Gastrocnemius medialis (tissue), 4 donors: ENCODE measurements at regions not wholly inside any gene's neighbourhood (a gene's known extent, or its start where the extent isn't known, plus 50 kb on each side); places are given as distances from the start of the nearest gene placed in this dataset.

Experiments used
- ATAC-seq, 2 donors: fragments of 150-250 bp; one replicate each; pipeline ENCODE4 v1.9.1; 2016
- DNase-seq, 2 donors: peaks; one replicate each; pipeline ENCODE4 v3.0.0-alpha.2; 2019
- H3K27ac ChIP-seq, 4 donors: fragments of 200-600 bp; sonication (generic); 1 replicate in 1 of 4; 2 replicates in 3 of 4; pipeline ENCODE4 v1.5.1; 2016 to 2018; ENCODE audit warnings: mild to moderate bottlenecking in 2 of 4, moderate library complexity in 1 of 4
- H3K27me3 ChIP-seq, 3 donors: fragments of 200-600 bp; sonication (generic) in 2 of 3; 1 replicate in 1 of 3; 2 replicates in 2 of 3; pipeline versions ENCODE4 v1.5.1 to v1.6.0; 2016 to 2019; ENCODE audit warnings: mild to moderate bottlenecking in 1 of 3, moderate library complexity in 1 of 3
- H3K36me3 ChIP-seq, 2 donors: fragments of 200-600 bp; sonication (generic) in 1 of 2; one replicate each; pipeline ENCODE4 v1.5.1; 2017 to 2018
- H3K4me1 ChIP-seq, 2 donors: fragments of 200-600 bp; sonication (generic) in 1 of 2; one replicate each; pipeline ENCODE4 v1.5.1; 2016 to 2017; ENCODE audit warnings: mild to moderate bottlenecking in 2 of 2
- H3K4me3 ChIP-seq, 4 donors: fragments of 200-600 bp; sonication (generic) in 3 of 4; 1 replicate in 1 of 4; 2 replicates in 3 of 4; pipeline ENCODE4 v1.5.1; 2016 to 2019; ENCODE audit warnings: mild to moderate bottlenecking in 2 of 4
- H3K9me3 ChIP-seq, 3 donors: fragments of 200-600 bp; sonication (generic) in 2 of 3; 1 replicate in 1 of 3; 2 replicates in 2 of 3; pipeline ENCODE4 v1.5.1; 2016 to 2019
- CTCF ChIP-seq, 5 experiments: fragments of 450-650 bp in 3 of 5; fragments of 200-600 bp in 2 of 5; sonication (generic) in 2 of 5; IDR thresholded peaks in 4 of 5; conservative IDR thresholded peaks in 1 of 5; 1 replicate in 4 of 5; 2 replicates in 1 of 5; pipeline ENCODE4 v1.5.1; 2016 to 2019; ENCODE audit warnings: antibody characterized with exemption in 5 of 5, mild to moderate bottlenecking in 3 of 5, moderate library complexity in 3 of 5
- POLR2A ChIP-seq, 2 donors: fragments of 450-650 bp; IDR thresholded peaks; one replicate each; pipeline ENCODE4 v1.6.1; 2017; ENCODE audit warnings: antibody characterized with exemption in 2 of 2, mild to moderate bottlenecking in 2 of 2, moderate library complexity in 2 of 2
- in situ Hi-C, 4 donors: fragments of 200-750 bp; cut with MboI; loops; one replicate each; pipeline versions ENCODE4 v1.15.0 to v1.8.0; 2017; ENCODE audit warnings: low sequenced_read_pairs in 4 of 4
- intact Hi-C: fragments of 100-400 bp; cut with DNase I; formaldehyde crosslinking; loops from one replicate; pipeline ENCODE4 v1.15.1; 2023; ENCODE audit warnings: low total_unique reads

- in situ Hi-C loops (no loop called here), intact Hi-C loops (no loop called here)
- Histone ChIP-seq H3K27me3 (no peaks in the 10 kb centered on the region), H3K9me3 (peaks cover 0 to 8% (median 0%) of the 10 kb centered on the region in 3 donors), H3K36me3 (no peaks in the 10 kb centered on the region), H3K4me3 (no peak overlapping the region), H3K4me1 (no peaks in the 10 kb centered on the region), H3K27ac (no peak overlapping the region)
- DNase-seq = no peak
- TF ChIP-seq CTCF (IDR thresholded peaks at IDR 0.05 in 4 of 5, conservative IDR thresholded peaks at IDR 0.05 in 1 of 5) (no peak), POLR2A (IDR thresholded peaks at IDR 0.05) (no peak)
- no peak for ATAC-seq
These were observed 102.4 kb downstream of the ARRDC4 start for GRCh38 chr15:98062869-98063268.

- intact Hi-C loops (no loop called here), in situ Hi-C loops (no loop called here)
- DNase-seq (no peak), ATAC-seq (no peak)
- Histone ChIP-seq H3K27ac (no peak overlapping the region), H3K9me3 (peaks cover 0 to 3% (median 0%) of the 10 kb centered on the region in 3 donors), H3K4me1 (no peaks in the 10 kb centered on the region), H3K36me3 (no peaks in the 10 kb centered on the region), H3K4me3 (no peak overlapping the region), H3K27me3 (no peaks in the 10 kb centered on the region)
- TF ChIP-seq CTCF (IDR thresholded peaks at IDR 0.05 in 4 of 5, conservative IDR thresholded peaks at IDR 0.05 in 1 of 5) = no peak
- TF ChIP-seq POLR2A (IDR thresholded peaks at IDR 0.05) = no peak
These were observed 102.8 kb downstream of the ARRDC4 start for GRCh38 chr15:98063315-98063714.

DNA sequence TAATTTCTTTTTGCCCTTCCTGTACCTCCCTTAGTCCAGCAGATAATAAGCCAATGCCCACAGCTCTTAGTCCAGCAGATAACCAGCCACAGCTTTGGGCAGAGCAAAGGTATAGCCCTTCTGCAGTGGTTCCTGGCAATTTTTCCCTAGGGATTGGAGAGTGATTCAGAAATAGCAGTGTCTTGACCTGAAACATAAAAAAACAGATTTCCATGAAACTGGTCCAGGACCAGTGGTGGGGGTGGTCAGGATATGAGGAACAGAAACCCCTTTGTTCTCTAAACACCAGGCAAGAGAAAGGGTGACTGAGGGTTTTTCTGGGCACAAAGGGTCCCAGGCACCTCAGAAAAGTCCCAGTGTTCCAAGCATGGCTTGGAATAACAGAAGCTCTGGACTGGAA is 103.4 kb downstream of the ARRDC4 start:
- DNase-seq (no peak), ATAC-seq (no peak)
- TF ChIP-seq POLR2A (IDR thresholded peaks at IDR 0.05) (no peak), CTCF (IDR thresholded peaks at IDR 0.05 in 4 of 5, conservative IDR thresholded peaks at IDR 0.05 in 1 of 5) (no peak)
- no peaks in the 10 kb centered on the region for H3K4me1 ChIP-seq
- intact Hi-C loops (no loop called here), in situ Hi-C loops (no loop called here)
- H3K27me3 ChIP-seq = no peaks in the 10 kb centered on the region
- H3K4me3 ChIP-seq = no peak overlapping the region
- H3K9me3 ChIP-seq = no peaks in the 10 kb centered on the region
- H3K27ac ChIP-seq = no peak overlapping the region
- H3K36me3 ChIP-seq = no peaks in the 10 kb centered on the region

- in situ Hi-C loops = no loop called here
- Histone ChIP-seq H3K27me3 (no peaks in the 10 kb centered on the region), H3K9me3 (no peaks in the 10 kb centered on the region), H3K36me3 (no peaks in the 10 kb centered on the region), H3K4me3 (no peak overlapping the region), H3K4me1 (no peaks in the 10 kb centered on the region), H3K27ac (no peak overlapping the region)
- intact Hi-C loops = no loop called here
- no peak for TF ChIP-seq POLR2A (IDR thresholded peaks at IDR 0.05)
- no peak for TF ChIP-seq CTCF (IDR thresholded peaks at IDR 0.05 in 4 of 5, conservative IDR thresholded peaks at IDR 0.05 in 1 of 5)
- DNase-seq (no peak), ATAC-seq (no peak)
These were observed 106.8 kb downstream of the ARRDC4 start for GRCh38 chr15:98067339-98067738.

DNA sequence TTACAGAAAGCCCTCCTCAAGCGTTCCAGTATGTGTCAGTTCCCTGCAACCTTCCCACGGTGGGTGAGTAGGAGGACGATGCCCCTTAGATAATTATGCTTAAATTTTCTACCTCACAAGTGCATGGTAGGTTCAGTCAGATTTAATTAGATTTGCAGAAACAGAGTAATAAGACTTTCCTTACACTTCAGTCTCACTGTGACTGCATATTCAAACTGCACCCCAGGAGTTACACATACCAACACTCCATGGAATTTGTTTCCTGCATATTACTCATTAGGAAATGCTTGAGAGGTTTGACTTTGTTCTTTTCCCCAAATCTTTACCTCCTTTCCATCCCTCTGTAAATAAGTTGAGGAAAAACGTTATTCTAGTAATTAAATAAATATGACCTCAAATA is 108.8 kb downstream of the ARRDC4 start:
- intact Hi-C loops (no loop called here), in situ Hi-C loops (no loop called here)
- H3K27ac ChIP-seq = no peak overlapping the region
- H3K36me3 ChIP-seq = no peaks in the 10 kb centered on the region
- TF ChIP-seq POLR2A (IDR thresholded peaks at IDR 0.05) = no peak
- no peak for TF ChIP-seq CTCF (IDR thresholded peaks at IDR 0.05 in 4 of 5, conservative IDR thresholded peaks at IDR 0.05 in 1 of 5)
- H3K27me3 ChIP-seq = no peaks in the 10 kb centered on the region
- no peak overlapping the region for H3K4me3 ChIP-seq
- no peaks in the 10 kb centered on the region for H3K9me3 ChIP-seq
- ATAC-seq (no peak), DNase-seq (no peak)
- H3K4me1 ChIP-seq = no peaks in the 10 kb centered on the region
